Endothelial cell of umbilical vein (primary cell): ENCODE measurements at regions not wholly inside any gene's neighbourhood (a gene's known extent, or its start where the extent isn't known, plus 50 kb on each side); places are given as distances from the start of the nearest gene placed in this dataset.

Experiments used
- BruUV-seq: library from RNA; stranded (reverse); fragments of 400-500 nt; replicated peaks from 2 replicates; lab custom pipeline; 2021; lab: Mats Ljungman, UMichigan
- CTCF ChIA-PET: fragments of 300-600, 350-600 bp; sonication (Branson Sonifier 250); formaldehyde crosslinking; loops from one replicate; lab custom pipeline; 2021; ENCODE audit warnings: antibody characterized with exemption, inconsistent platforms; lab: Charles Lee
- POLR2A ChIA-PET: fragments of 300-600, 350-600 bp; sonication (Branson Sonifier 250); formaldehyde crosslinking; loops from one replicate; lab custom pipeline; 2021; ENCODE audit warnings: antibody characterized with exemption, inconsistent platforms; lab: Charles Lee
- DNase-seq: peaks from one replicate; pipeline ENCODE4 v3.0.0-alpha.2; 2011; ENCODE audit warnings: low read depth, low spot score
- FAIRE-seq: peaks from 2 replicates; lab custom pipeline; 2011; peaks lifted over from hg19 to GRCh38; lab: Jason Lieb, UNC
- H2AFZ ChIP-seq: 2 replicates; pipeline ENCODE4 v1.6.0; 2012; ENCODE audit warnings: low read depth, low read length, control low read depth, inconsistent platforms
- H3K27ac ChIP-seq: 2 replicates; pipeline ENCODE4 v1.5.1; 2011; ENCODE audit warnings: low read depth, mild to moderate bottlenecking, control low read depth, low read length, moderate library complexity; ENCODE audit not compliant: insufficient read depth
- H3K27me3 ChIP-seq, 2 experiments: 2 replicates each; pipeline versions ENCODE4 v1.6.0 to v1.6.1; 2011; ENCODE audit warnings: low read length in 2 of 2, mixed read lengths in 1 of 2; ENCODE audit not compliant: control insufficient read depth in 2 of 2, insufficient read depth in 2 of 2
- H3K36me3 ChIP-seq, 2 experiments: 2 replicates in 1 of 2; 3 replicates in 1 of 2; pipeline ENCODE4 v1.5.1; 2011; ENCODE audit warnings: low read length in 2 of 2, mild to moderate bottlenecking in 1 of 2, moderate library complexity in 1 of 2; ENCODE audit not compliant: control insufficient read depth in 2 of 2, insufficient read depth in 2 of 2; ENCODE audit errors: extremely low read depth in 1 of 2
- H3K4me1 ChIP-seq: 3 replicates; pipeline ENCODE4 v1.5.1; 2011; ENCODE audit warnings: mild to moderate bottlenecking, low read length; ENCODE audit not compliant: control insufficient read depth, insufficient read depth; ENCODE audit errors: extremely low read depth
- H3K4me2 ChIP-seq: 2 replicates; pipeline ENCODE4 v1.6.1; 2011; ENCODE audit warnings: low read length, control low read depth, mixed read lengths; ENCODE audit not compliant: insufficient read depth
- H3K4me3 ChIP-seq, 3 experiments: fragments of 200-600 bp in 1 of 3; sonication (generic), shearing (Covaris generic) in 1 of 3; replicated peaks in 1 of 3; 2 replicates each; pipeline ENCODE4 v1.5.1; 2011 to 2016; ENCODE audit warnings: control low read depth in 3 of 3, low read length in 3 of 3, mild to moderate bottlenecking in 2 of 3, inconsistent platforms in 1 of 3, low read depth in 1 of 3, moderate library complexity in 1 of 3; ENCODE audit not compliant: insufficient read depth in 1 of 3
- H3K79me2 ChIP-seq: 2 replicates; pipeline ENCODE4 v1.6.0; 2012; ENCODE audit warnings: low read length, inconsistent platforms; ENCODE audit not compliant: control insufficient read depth, insufficient read depth
- H3K9ac ChIP-seq: replicated peaks from 2 replicates; pipeline ENCODE3; 2011; ENCODE audit warnings: low read length, control low read depth; ENCODE audit not compliant: insufficient read depth; ENCODE audit errors: extremely low read depth
- H3K9me1 ChIP-seq: replicated peaks from 3 replicates; pipeline ENCODE4 v1.6.0; 2011; ENCODE audit warnings: mild to moderate bottlenecking, low read length; ENCODE audit not compliant: control insufficient read depth, insufficient read depth; ENCODE audit errors: extremely low read depth
- H3K9me3 ChIP-seq: replicated peaks from 2 replicates; pipeline ENCODE4 v1.5.1; 2012; ENCODE audit warnings: low read length, inconsistent platforms; ENCODE audit not compliant: control insufficient read depth, insufficient read depth
- H4K20me1 ChIP-seq: replicated peaks from 2 replicates; pipeline ENCODE3; 2011; ENCODE audit warnings: mild to moderate bottlenecking, low read length; ENCODE audit not compliant: control insufficient read depth, insufficient read depth; ENCODE audit errors: extremely low read depth
- CTCF ChIP-seq, 2 donors: IDR thresholded peaks; 1 replicate in 1 of 2; 2 replicates in 1 of 2; pipeline ENCODE4 v1.5.1; 2011; ENCODE audit warnings: low read length in 2 of 2, mild to moderate bottlenecking in 2 of 2, moderate library complexity in 2 of 2, control low read depth in 1 of 2, inconsistent platforms in 1 of 2, low read depth in 1 of 2; ENCODE audit not compliant: insufficient read depth in 1 of 2; ENCODE audit errors: extremely low read depth in 1 of 2
- EZH2 ChIP-seq: IDR thresholded peaks from 2 replicates; pipeline ENCODE4 v1.6.1; 2012; ENCODE audit warnings: borderline replicate concordance, low read depth, mild to moderate bottlenecking, moderate library complexity, low read length, inconsistent platforms; ENCODE audit not compliant: severe bottlenecking
- FOS ChIP-seq: IDR thresholded peaks from 2 replicates; pipeline ENCODE4 v1.6.1; 2011; ENCODE audit warnings: mild to moderate bottlenecking, low read length, moderate library complexity, borderline replicate concordance; ENCODE audit not compliant: insufficient read depth
- GATA2 ChIP-seq: IDR thresholded peaks from 2 replicates; pipeline ENCODE4 v1.7.0; 2011; ENCODE audit warnings: low read depth, mild to moderate bottlenecking, moderate library complexity, mixed read lengths, low read length; ENCODE audit not compliant: insufficient read length, insufficient read depth
- JUN ChIP-seq: IDR thresholded peaks from 2 replicates; pipeline ENCODE4 v1.6.1; 2011; ENCODE audit warnings: borderline replicate concordance, low read depth; ENCODE audit not compliant: insufficient read length, insufficient read depth
- MAX ChIP-seq: IDR thresholded peaks from 2 replicates; pipeline ENCODE4 v1.6.1; 2011; ENCODE audit not compliant: insufficient read depth, insufficient read length
- MYC ChIP-seq: IDR thresholded peaks from one replicate; pipeline ENCODE4 v1.6.1; 2011; ENCODE audit warnings: mild to moderate bottlenecking, low read depth, low read length
- POLR2A ChIP-seq: IDR thresholded peaks from 2 replicates; pipeline ENCODE4 v1.6.1; 2012; ENCODE audit warnings: low read depth, mild to moderate bottlenecking, control low read depth, low read length
- POLR2AphosphoS5 ChIP-seq: IDR thresholded peaks from 2 replicates; pipeline ENCODE4 v1.6.1; 2012; ENCODE audit warnings: low read depth, mild to moderate bottlenecking, control low read depth, low read length, moderate library complexity; ENCODE audit not compliant: insufficient read depth
- dilution Hi-C: fragments of 300-500 bp; cut with MboI; formaldehyde crosslinking; loops from one replicate; pipeline ENCODE4 v1.15.0; 2019; ENCODE audit warnings: low sequenced_read_pairs; ENCODE audit not compliant: extremely low pct_ligation_motif_present
- intact Hi-C: fragments of 100-400 bp; cut with micrococcal nuclease; formaldehyde crosslinking; loops from one replicate; pipeline ENCODE4 v1.10.0; 2022

DNA sequence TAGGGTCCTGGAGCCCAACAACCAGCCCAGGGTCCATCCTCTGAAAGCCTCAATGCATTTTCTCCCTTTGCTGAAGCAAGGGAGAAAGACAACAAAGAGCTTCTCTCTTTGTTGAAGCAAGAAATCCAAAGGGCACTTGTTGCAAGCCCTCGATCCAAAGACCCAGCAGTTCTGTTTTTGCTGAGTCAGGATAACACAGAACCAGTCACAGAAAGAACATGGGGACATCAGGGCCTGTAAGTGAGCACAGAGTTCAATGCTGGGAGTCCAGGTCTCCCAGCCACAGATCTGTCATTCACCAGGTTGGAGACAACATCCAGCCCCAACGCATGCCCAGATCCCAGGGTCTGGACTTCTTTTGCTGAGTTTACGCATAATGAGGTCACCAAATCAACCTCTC lies 315.8 kb upstream of the KLHL29 start:
- no peaks in the 10 kb centered on the region for H4K20me1 ChIP-seq
- H3K27me3 ChIP-seq: no peaks in the 10 kb centered on the region
- POLR2A ChIA-PET: no interaction called here
- TF ChIP-seq JUN (no peak), POLR2AphosphoS5 (no peak), POLR2A (no peak), GATA2 (no peak), MYC (no peak), FOS (no peak)
- no peak overlapping the region for H3K9ac ChIP-seq
- CTCF ChIA-PET: no interaction called here
- H3K4me3 ChIP-seq: no peak overlapping the region
- H3K9me1 ChIP-seq: no peaks in the 10 kb centered on the region
- intact Hi-C loops: no loop called here
- no peak overlapping the region for H3K27ac ChIP-seq
- BruUV-seq: no TSS peak
- no peak for DNase-seq
- no peaks in the 10 kb centered on the region for H3K36me3 ChIP-seq
- peaks cover 5% of the 10 kb centered on the region for H3K9me3 ChIP-seq
- dilution Hi-C loops: no loop called here
- no peak overlapping the region for H2AFZ ChIP-seq
- no peak for FAIRE-seq
- no peaks in the 10 kb centered on the region for H3K79me2 ChIP-seq
- H3K4me2 ChIP-seq: no peak overlapping the region
- H3K4me1 ChIP-seq: no peaks in the 10 kb centered on the region

DNA sequence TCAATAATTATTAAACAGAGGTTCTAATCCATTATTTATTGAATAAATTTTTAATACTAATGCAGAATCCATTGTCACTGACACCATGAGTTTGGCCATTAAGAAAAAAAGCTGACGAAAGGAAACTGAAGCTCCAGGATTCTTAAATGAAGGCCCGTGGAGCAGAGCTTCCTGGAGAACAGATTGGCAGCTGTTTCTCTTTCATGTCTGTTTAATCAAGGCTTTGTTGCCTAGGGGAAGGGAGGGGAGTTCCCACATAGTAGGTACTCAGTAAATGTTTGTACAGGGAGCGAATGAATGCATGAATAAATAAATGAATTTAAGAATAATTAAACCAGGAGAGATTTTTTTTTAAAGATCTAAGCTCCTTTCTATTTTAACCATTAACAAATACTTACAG lies 315.1 kb upstream of the KLHL29 start:
- peaks cover 5% of the 10 kb centered on the region for H3K9me3 ChIP-seq
- no peaks in the 10 kb centered on the region for H3K27me3 ChIP-seq
- intact Hi-C loops: no loop called here
- no TSS peak for BruUV-seq
- H3K36me3 ChIP-seq: no peaks in the 10 kb centered on the region
- DNase-seq (no peak), FAIRE-seq (no peak)
- H3K9me1 ChIP-seq: no peaks in the 10 kb centered on the region
- no peak overlapping the region for H2AFZ ChIP-seq
- no peaks in the 10 kb centered on the region for H4K20me1 ChIP-seq
- H3K9ac ChIP-seq: no peak overlapping the region
- H3K4me2 ChIP-seq: no peak overlapping the region
- ChIA-PET POLR2A (no interaction called here), CTCF (no interaction called here)
- H3K4me3 ChIP-seq: no peak overlapping the region
- no peaks in the 10 kb centered on the region for H3K79me2 ChIP-seq
- no peaks in the 10 kb centered on the region for H3K4me1 ChIP-seq
- dilution Hi-C loops: no loop called here
- no peak for TF ChIP-seq POLR2AphosphoS5
- no peak for TF ChIP-seq EZH2
- TF ChIP-seq FOS: no peak
- TF ChIP-seq POLR2A: no peak
- TF ChIP-seq MYC: no peak
- TF ChIP-seq GATA2: no peak
- no peak for TF ChIP-seq MAX
- TF ChIP-seq CTCF (IDR thresholded peaks at IDR 0.05; ENCODE audit: extremely low read depth in 1 of 2, insufficient read depth in 1 of 2, low read depth in 1 of 2, low read length in 2 of 2): no peak
- no peak for TF ChIP-seq JUN
- H3K27ac ChIP-seq: no peak overlapping the region
